Stimulated activated CD4-positive, alpha-beta T cell treated with anti-CD3 and anti-CD28 coated beads, Interleukin-1b, Interleukin-23, amount 100 ng/mL, for 4 hours (primary cell): ENCODE measurements at regions not wholly inside any gene's neighbourhood (a gene's known extent, or its start where the extent isn't known, plus 50 kb on each side); places are given as distances from the start of the nearest gene placed in this dataset.
"Not testable (repeated sequence)": the region's sequence is repeated elsewhere in the genome, so short reads cannot be mapped to it uniquely, and the experiment has no call there.

Experiments
- DNase-seq, 2 donors: peaks; one replicate each; pipeline ENCODE4 v3.0.0-alpha.2; 2020; ENCODE audit warnings: low read depth in 2 of 2

DNA sequence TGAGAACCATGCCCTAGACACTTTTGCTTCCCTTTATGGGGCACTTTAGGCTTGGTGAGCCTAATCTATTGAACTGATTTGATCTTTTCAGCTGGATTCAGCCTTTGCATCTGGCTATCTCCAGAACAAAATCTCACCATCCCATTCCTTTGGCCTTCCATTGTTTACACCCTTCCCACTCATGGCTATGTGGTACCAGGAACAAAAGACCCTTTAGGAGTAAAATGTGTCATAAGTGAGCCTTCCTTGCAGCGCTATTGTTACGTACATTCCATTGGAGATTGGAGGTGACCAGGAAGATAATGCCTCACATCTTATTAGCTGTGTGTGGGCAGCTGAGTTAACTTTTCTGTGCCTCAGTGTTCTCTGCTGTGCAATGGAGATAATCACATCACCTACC, 188.4 kb downstream of the SATB1 start:
- DNase-seq = no peak

DNA sequence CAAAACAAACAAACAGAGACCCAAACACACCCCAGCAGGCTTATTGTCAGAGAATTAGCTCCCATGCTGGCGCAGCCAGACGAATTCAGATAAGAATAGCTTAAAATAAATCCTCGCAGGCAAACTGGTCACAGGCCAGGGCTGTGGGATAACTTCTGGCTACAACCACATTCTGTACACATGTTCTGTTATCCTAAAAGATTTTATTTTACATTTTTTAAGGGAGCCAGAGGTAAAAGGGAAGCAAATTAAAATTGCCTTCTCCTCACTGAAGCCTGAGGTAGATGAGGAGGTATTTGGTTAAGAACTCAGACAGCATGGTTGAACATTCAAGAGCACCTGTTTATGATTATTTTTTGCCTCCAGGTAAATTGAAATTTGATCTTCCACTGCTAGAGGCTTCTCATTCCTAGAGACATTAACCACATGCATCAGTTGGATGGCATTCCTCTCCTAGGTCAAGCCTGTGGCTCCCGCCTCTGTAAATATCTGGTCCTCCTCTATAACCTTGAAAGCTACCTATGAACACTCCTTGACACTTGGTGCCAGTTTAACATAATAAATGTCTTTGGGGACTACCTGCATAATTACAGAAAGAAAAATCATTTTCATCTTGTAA, 190.3 kb downstream of the SATB1 start:
- DNase-seq = no peak

DNA sequence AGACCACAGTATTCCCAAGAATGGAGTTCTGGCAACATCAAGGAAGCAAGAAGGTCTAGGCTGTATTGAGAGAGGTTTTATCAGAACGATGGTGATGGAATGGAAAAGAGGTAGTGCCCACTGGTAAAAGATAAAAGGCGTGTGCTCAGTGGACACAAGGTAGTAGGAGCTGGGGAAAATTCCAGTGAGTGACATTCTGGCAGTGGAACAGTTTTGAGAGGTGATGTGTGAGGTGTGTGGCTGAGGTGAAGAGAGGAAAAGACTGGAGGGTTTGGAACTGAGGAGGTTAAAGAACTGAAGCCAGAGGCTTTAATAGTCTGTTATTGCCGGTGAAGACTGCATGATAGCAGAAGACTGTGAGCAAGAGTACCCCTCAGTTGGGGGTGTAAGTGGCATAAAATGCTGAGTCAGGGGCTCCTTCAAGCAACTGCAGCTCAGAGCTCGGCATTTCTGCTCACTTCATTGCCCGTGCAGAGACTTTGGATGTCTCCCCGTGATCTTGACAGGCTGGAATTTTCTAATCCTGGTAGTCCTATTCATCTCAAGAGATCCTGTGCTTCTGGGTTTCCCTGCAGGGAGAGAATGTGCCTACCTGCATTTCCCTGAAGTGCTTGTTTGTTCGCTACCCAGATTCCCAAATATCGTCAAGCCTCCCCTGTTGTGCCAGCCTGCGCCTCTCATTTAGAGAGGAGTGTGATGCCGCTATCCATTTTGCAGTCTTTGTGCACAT, 191.0 kb downstream of the SATB1 start:
- DNase-seq = no peak

DNA sequence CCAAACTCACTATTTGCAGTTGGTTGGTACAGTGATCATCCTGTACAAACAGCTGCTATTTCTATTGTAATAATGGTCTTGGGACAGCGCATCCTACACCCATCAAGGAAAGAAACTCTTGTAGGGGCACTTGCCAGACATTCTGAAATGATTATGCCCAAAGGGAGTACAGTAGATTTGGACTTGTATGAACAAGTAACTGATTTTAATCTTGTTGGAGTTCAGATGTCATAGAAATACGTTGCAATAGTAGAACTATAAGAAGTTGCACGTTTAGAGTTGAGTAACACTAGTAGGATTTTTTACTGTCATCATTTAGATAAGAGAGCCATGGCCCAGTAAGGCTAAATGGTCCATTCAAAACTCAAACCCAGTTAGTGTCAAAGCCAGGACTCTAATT, 192.8 kb downstream of the SATB1 start:
- DNase-seq = no peak

DNA sequence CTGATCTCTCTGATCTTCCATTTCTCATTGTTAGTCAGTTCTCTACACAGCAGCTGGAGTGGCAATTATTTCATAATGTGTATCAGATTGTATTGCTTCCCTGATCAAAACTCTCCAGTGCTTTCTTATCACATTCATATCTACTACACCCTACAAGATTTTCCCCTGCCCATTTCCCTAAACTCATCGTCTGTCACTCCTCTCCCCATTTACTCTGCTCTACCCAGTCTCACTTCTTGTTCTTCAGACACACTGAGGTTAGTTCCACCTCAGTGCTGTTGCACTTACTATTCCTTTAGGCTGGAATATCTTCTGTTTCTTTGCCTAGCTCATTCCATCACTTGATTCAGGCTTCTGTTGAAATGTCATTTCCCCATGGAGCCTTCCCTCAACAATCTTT, 197.1 kb downstream of the SATB1 start:
- no peak for DNase-seq

DNA sequence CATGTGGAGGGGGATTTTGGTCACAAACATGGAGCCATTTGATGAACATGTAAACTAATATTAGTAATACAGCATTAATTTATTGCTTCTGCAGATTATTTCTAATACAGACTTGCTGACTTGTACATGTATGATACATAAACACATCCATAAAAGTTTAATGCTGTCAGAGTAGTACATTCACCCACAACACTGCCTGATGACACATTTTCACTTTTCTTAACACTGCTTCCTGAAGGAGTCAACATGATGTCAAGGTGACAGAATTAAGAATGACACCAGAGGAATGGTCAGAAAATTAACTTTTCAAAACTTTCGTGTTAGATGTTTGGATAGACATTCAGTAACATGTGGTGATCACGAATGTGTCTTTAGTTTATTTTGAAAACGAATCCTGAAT, 199.4 kb downstream of the SATB1 start:
- no peak for DNase-seq

DNA sequence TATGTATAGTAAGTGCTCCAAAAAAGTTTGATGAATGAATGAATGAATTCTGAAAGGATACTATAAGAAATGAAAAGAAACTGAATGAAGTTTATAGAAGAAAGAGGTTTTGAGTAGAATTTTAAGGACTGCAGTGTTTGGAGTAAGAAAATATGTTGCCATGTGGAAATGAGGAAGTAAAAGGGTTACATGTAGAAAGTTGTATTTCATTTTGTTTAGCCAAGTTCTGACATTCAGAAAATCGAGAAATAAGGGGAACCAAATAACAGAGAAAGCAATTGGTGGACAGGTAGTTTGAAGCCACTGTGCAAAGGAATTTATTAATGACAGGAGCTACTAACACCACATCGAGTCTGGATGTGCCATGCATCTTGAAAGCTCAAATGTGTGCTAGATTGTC, 200.7 kb downstream of the SATB1 start:
- no peak for DNase-seq

DNA sequence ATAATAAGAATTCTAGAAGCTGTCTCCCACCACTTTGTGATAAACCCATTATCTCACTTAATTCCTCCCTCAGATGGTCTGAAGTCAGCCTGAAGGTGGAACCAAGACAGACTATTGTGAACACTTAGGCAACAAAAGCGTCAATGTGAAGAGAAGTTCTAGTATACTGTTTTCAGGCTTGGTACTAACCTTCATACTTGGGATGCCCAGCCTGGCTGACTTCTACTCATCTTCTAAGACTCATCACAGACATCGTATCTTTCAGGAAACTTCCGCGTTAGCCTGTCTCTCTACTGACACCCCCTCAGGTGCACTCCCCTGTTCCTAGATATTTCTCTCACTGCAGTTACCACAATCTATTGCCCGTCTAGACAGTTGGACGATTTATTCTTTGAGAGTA, 201.2 kb downstream of the SATB1 start:
- no peak for DNase-seq

DNA sequence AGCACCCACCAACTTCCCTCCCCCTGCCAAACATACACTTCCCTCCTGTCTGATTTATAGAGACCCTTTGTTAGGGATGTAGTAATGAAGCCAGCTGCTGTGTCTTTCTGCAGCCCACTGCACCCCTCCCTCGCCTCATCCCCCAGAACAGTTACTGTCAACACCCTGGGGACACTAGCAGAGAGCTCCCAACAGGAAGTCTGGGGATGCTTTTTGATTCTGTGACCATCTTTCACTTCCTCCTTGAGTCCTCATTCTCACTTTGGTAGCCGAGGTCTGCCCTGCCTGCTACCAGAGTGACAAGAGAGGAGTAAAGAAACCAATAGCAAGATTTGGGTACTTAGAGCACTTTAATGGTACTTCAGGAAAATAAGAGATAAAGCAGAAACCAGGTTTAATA, 201.6 kb downstream of the SATB1 start:
- DNase-seq = no peak

DNA sequence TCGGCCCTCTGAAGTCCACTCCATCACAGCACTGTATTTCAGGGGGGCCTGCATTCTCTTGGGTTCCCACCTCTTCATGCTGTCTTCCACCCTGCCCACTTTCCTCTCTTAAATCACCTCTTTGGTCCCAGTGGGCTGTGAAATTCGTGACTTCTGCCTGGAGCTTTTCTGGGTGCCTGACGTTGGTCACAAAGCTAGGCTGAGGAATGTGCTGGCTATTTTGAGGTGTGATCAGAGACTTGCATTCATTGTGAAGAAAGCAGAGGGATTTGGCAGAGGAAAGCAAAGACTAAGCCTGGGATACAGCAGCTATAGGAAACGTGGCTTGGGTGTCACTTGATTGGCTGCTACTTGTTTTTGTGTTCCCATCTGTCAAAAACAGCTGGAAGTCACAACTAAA, 202.5 kb downstream of the SATB1 start:
- no peak for DNase-seq

DNA sequence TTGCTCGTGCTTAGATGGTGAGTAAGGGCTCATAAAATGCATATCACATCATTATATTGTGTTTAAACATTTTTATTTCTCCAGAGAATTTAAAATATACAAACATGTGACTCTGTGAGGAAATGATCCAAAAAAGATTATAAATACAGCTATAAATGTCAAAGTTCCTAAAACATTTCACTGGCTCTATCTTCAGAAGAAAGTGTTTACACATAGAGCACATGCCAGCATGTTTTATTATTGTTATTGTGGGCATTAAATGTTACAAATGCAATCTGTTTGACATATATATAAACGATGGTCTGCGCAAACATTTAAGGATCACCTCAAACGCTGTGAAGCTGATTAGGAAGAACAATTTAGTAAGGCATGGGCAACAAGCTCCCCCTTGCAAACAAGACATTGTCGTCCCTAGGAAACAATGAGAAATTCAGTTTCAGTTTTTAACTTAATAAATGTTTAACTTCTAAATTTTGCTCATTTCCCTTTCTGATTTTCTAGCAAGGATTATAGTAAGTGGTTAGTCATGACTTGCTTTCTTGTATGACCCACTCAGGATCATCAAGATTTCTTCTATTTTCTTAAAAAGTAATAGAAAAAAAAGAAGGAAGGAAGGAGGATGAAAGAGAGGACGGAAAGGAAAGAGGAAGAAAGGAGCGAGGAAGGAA, 207.5 kb downstream of the SATB1 start:
- DNase-seq = no peak

DNA sequence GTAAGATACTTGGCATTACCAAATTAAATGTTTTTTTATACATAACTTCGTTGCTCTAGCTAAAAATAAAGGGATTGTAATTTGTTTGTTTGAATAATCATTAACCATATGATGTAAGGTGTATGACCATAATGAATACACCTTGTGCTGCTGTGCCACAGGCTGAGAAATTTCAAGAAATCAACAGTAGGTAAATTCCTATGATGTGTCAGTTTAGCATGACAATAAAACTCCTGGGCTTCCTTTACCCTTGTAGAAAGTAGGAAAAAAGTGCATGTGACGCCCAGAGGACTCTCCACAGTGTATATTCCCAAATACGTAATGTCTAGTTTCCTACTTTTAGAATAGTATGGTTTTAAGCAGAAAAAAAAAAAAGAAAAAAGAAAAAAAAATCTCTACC, 208.1 kb downstream of the SATB1 start:
- no peak for DNase-seq

DNA sequence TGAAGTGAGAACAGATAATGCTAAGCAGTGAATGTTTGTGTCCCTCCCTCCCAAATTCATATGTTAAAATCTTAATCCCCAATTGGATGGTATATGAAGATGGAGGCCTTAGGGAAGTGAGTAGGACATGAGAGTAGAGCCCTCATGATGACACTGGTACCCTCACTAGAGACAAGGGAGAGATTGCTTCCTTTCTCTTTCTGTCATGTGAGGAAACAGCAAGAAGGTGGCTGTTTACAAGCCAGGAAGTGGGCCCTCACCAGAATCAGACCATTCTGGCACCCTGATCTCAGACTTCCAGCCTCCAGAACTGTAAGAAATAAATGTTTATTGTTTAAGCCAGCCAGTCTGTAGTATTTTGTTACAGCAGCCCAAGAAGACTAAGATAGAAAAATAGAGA, 209.5 kb downstream of the SATB1 start:
- DNase-seq = no peak

DNA sequence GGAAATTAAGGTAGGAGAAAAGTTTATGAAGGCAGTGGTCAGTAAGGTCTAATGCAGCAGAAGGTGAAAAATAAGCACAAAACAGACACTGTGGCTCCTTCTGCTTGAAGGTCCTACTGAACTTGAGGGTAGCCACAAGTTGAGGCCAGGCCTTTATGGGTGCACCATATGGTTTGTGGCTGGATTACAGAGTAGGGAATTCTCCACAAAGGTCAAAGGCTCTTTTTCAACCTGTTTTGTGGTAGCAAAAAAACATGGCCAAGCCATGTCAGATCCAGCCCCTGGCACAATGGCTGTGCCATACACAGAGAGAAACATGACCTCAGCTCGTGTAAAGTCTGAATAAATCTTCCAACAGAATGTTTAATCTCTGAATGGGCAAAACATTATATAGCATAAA, 214.0 kb downstream of the SATB1 start:
- no peak for DNase-seq

DNA sequence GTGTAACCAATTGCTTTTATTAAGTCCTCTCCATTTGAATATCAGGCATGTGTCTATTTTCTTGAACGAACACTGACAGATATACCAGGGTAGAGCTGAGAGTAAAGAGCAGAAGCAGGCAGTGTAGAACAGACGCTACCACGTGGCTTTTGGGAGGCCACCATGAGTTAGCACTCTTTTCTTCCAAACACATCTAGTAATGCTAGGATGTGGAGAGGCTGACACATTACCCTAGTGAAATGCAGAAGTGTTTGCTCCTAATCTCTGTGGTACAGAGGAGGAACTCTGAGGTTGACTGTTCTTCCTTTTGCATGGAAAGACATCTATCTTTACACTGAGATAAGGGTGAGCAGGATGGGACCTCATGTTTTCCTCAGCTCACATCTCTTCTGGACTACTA, 216.3 kb downstream of the SATB1 start:
- no peak for DNase-seq

DNA sequence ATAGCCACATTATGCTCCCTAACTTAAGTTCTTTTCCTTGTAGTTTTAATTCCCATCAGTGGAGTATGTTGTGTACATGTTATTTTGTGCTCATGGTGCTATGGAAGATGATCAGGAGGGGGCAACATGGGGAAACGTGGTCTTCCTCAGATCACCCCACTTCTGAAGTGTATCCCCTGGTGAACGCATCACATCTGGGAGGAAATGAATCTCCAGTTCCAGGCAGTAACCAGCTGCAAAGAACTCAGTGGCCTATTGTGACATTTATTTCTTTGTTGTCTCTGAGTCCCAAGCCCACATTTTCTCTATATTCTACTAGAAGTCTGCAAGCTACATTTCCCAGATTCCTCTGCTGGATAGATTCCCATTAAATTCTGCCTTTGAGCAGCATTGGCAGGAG, 217.0 kb downstream of the SATB1 start:
- no peak for DNase-seq

DNA sequence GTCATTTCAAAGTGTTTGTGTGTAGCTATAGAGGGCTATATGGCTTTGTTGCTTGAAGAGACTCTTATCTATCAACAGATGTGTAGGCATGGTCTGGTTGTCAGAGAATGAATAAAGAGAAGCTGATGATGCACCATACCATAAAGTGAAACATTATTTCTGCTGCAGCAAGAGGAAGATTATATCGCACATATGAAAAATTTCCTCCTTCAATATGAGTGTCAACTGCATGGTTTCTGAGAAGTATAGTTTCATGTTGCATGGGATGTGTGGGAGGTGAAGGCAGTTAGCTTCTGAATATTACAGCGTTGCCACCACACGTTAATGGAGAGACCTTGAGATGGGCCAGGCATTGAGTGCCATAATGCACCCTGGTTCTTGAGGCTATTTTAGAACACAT, 217.9 kb downstream of the SATB1 start:
- no peak for DNase-seq

DNA sequence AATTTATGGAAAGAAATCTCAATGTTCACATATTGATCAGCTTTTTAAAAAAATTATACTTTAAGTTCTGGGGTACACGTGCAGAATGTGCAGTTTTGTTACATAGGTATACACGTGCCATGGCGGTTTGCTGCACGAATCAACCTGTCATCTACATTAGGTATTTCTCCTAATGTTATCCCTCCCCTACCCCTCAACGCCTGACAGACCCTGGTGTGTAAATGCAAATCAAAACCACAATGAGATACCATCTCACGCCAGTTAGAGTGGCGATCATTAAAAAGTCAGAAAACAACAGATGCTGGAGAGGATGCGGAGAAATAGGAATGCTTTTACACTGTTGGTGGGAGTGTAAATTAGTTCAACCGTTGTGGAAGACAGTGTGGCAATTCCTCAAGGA, 219.4 kb downstream of the SATB1 start:
- DNase-seq = not testable (repeated sequence)

DNA sequence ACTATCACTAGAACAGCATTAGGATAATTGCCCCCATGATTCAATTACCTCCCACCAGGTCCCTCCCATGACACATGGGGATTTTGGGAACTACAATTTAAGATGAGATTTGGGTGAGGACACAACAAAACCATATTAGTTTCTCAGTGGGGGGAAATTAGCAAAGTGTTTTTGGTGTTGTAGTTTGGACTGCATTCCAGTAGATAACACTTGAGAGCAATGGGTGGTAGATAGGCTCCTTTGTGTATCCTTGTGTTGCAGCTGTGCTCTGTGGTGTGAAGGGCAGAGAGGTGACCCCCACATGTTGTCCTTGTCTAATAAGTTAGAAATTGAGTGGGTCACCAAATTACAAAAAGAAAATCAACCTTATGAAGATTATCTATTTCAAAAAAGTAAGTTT, 223.8 kb downstream of the SATB1 start:
- no peak for DNase-seq

DNA sequence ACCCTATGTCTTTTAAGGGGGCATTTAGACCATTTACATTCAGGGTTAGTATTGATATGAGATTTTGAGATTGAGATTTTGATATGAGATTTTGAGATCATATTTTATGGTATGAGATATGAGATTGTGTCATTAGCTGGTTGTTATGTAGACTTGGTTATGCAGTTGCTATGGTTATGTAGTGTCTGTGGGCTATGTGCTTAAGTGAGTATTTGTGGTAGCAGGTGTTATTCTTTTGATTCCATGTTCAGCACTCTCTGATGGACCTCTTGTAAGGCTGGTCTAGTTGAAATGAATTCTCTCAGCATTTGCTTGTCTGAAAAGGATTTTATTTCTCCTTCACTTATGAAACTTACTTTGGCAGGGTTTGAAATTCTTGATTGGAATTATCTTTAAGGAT, 225.4 kb downstream of the SATB1 start:
- no peak for DNase-seq

DNA sequence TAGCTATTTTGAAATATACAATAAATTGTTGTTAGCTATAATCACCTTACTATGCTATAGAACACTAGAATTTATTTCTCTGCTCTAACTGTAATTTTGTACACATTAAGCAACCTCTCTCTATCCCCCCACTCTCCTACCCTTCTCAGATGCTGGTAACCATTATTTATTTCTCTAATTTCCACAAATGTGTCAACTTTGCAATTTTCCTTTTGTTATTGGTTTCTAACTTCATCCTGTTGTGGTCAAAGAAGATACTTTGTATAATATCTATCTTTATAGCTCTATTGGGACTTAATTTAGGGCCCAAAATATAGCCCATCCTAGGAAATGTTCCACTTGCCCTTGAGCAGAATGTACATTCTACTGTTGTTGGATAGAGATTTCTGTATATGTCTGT, 229.3 kb downstream of the SATB1 start:
- DNase-seq = no peak

DNA sequence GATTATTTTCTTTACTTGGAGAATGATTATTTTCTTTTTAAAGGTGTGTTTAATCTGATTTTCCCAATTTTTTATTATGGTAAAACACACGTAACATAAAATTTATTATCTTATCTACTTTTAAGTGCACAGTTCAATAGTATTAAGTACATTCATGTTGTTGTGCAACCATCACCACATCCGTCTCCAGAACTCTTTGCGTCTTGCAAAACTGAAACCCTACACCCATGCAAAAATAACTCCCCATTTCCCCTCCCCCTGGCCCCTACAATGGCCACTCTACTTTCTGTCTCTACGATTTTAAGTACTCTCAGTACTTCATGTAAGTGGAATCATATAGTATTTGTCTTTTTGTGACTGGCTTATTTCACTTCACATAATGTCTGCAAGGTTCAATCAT, 230.7 kb downstream of the SATB1 start:
- DNase-seq = no peak

DNA sequence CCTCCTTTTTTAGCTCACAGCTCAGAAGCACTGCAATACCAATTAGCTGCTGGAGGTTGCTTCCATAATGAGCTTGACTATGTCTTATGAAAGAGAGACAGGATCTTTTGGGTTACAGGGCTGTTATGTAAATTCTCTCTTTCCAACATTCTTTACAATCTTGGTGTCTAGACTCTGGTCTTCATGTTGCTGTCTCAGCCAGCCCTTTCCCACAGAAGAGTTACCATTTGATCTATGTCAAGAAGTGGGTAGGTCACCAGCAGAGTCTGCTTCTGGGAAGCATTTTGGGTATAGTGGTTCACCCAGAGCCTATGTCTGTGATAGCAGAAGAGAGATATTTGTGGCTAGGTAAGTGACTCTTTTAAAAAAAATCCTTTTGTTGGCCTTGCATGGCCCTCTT, 234.5 kb downstream of the SATB1 start:
- DNase-seq = no peak
